ENCODE measurements at regions not wholly inside any gene's neighbourhood (a gene's known extent, or its start where the extent isn't known, plus 50 kb on each side); places are given as distances from the start of the nearest gene placed in this dataset.
A peak's percentile ranks its signal among the peaks of the same experiment; 100 is the strongest.

DNA sequence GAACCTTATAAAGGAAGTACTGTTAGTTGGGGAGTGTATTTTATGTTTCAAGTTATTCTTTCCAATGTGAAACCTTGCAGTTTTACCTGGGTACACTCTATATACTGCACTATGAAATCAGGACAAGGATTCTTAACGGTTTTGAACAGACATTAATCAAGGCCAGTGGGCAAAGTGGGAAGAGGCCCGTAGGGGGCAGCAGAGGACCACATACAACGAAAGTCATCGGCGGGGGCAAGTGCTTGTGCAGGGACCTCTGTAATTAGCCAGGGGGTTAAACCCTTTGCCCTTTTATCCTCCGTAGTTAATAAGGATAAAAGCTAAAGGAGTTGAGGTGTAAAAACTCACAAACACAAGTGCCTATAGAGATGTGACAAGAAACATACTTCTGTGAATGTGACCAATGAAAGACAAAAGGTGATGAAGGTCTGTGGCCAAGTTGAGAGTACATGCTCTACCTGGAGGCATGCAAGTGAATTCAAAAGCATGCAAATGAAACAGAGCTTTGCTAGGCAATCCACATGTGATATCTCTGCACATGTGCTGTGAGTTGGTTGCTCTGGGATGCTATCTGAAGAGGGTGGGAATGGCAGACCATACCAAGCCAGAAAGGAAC, 392.7 kb upstream of the MAN1A1 start:
- Histone ChIP-seq H3K4me3 (ENCODE audit: low read length in 3 of 3) (no peak overlapping the region), H3K9me3 (ENCODE audit: control insufficient read depth in 2 of 3, insufficient read depth in 1 of 3, low read length in 3 of 3) (no peaks in the 10 kb centered on the region), H3K9ac (ENCODE audit: low read length in 3 of 3) (no peak overlapping the region), H3K27ac (ENCODE audit: low read depth in 2 of 2, low read length in 2 of 2) (no peak overlapping the region), H3K36me3 (ENCODE audit: control insufficient read depth in 2 of 3, insufficient read depth in 3 of 3, low read length in 3 of 3) (no peaks in the 10 kb centered on the region), H3K27me3 (ENCODE audit: control insufficient read depth, insufficient read depth, low read length) (no peaks in the 10 kb centered on the region), H3K4me1 (ENCODE audit: control insufficient read depth in 2 of 3, insufficient read depth in 2 of 3, low read depth in 1 of 3, low read length in 3 of 3) (no peaks in the 10 kb centered on the region)
- DNase-seq (peak in 4 of 5 donors; percentile 58 to 68 (median 62)), FAIRE-seq (no peak)
- TF ChIP-seq, protein P1, sequence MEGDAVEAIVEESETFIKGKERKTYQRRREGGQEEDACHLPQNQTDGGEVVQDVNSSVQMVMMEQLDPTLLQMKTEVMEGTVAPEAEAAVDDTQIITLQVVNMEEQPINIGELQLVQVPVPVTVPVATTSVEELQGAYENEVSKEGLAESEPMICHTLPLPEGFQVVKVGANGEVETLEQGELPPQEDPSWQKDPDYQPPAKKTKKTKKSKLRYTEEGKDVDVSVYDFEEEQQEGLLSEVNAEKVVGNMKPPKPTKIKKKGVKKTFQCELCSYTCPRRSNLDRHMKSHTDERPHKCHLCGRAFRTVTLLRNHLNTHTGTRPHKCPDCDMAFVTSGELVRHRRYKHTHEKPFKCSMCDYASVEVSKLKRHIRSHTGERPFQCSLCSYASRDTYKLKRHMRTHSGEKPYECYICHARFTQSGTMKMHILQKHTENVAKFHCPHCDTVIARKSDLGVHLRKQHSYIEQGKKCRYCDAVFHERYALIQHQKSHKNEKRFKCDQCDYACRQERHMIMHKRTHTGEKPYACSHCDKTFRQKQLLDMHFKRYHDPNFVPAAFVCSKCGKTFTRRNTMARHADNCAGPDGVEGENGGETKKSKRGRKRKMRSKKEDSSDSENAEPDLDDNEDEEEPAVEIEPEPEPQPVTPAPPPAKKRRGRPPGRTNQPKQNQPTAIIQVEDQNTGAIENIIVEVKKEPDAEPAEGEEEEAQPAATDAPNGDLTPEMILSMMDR (IDR thresholded peaks at IDR 0.05; ENCODE audit: borderline replicate concordance, extremely low read depth, insufficient read depth) = peak; percentile 61
- intact Hi-C loops (cut with DNase I) = no loop called here

DNA sequence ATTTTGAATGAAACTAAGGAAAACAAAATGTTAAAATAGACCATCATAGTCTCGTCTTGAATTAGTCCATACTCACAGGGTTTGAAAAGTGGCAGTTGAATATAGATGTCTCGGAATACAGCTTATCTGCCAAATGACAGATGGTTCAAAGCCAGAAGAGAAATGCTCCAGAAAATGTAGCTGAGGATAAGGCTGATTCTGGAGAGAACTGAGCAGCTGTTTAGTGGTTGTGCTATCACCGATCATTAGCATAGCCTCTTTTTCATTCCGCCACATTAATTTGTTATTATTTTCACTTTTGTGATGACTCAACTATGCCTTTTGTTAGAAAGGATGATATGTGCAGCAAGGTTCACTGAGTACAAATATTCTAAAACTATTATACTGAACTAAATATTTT, 390.2 kb upstream of the MAN1A1 start:
- H3K27ac ChIP-seq (ENCODE audit: low read depth in 2 of 2, low read length in 2 of 2) = no peak overlapping the region
- intact Hi-C loops (cut with DNase I) = no loop called here
- no peak overlapping the region for H3K9ac ChIP-seq (ENCODE audit: low read length in 3 of 3)
- no peak overlapping the region for H3K4me3 ChIP-seq (ENCODE audit: low read length in 3 of 3)
- TF ChIP-seq, protein P1 (IDR thresholded peaks at IDR 0.05; ENCODE audit: borderline replicate concordance, extremely low read depth, insufficient read depth) = no peak
- FAIRE-seq = no peak
- DNase-seq = no peak
- no peaks in the 10 kb centered on the region for H3K4me1 ChIP-seq (ENCODE audit: control insufficient read depth in 2 of 3, insufficient read depth in 2 of 3, low read depth in 1 of 3, low read length in 3 of 3)
- H3K36me3 ChIP-seq (ENCODE audit: control insufficient read depth in 2 of 3, insufficient read depth in 3 of 3, low read length in 3 of 3) = no peaks in the 10 kb centered on the region
- no peaks in the 10 kb centered on the region for H3K27me3 ChIP-seq (ENCODE audit: control insufficient read depth, insufficient read depth, low read length)
- no peaks in the 10 kb centered on the region for H3K9me3 ChIP-seq (ENCODE audit: control insufficient read depth in 2 of 3, insufficient read depth in 1 of 3, low read length in 3 of 3)

DNA sequence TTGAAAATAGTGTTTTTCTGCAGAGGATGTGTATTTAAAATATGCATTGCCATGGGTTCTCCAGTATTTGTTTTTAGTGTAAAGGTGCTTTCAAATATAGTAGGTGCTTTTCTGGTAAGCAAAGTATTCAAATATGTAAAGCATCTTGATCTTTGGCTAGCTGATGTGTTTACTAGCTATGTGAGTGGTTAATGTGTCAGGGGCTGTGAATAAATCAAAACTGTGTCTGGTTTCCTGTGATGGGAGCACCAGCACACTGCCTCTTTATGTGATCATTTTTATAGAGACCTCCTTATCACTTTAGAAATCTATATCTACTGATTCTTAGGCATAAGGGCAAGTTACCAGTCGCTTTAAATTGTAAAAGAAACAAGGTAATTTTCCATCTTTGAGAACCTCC, 388.9 kb upstream of the MAN1A1 start:
- Histone ChIP-seq H3K27ac (ENCODE audit: low read depth in 2 of 2, low read length in 2 of 2) (no peak overlapping the region), H3K27me3 (ENCODE audit: control insufficient read depth, insufficient read depth, low read length) (no peaks in the 10 kb centered on the region), H3K4me3 (ENCODE audit: low read length in 3 of 3) (no peak overlapping the region), H3K9me3 (ENCODE audit: control insufficient read depth in 2 of 3, insufficient read depth in 1 of 3, low read length in 3 of 3) (no peaks in the 10 kb centered on the region), H3K36me3 (ENCODE audit: control insufficient read depth in 2 of 3, insufficient read depth in 3 of 3, low read length in 3 of 3) (no peaks in the 10 kb centered on the region), H3K4me1 (ENCODE audit: control insufficient read depth in 2 of 3, insufficient read depth in 2 of 3, low read depth in 1 of 3, low read length in 3 of 3) (no peaks in the 10 kb centered on the region), H3K9ac (ENCODE audit: low read length in 3 of 3) (no peak overlapping the region)
- FAIRE-seq (no peak), DNase-seq (no peak)
- intact Hi-C loops (cut with DNase I) = no loop called here
- TF ChIP-seq, protein P1 (IDR thresholded peaks at IDR 0.05; ENCODE audit: borderline replicate concordance, extremely low read depth, insufficient read depth) = no peak

All from kidney (tissue), 13 donors.